TTC549 (cell line): ENCODE measurements at regions not wholly inside any gene's neighbourhood (a gene's known extent, or its start where the extent isn't known, plus 50 kb on each side); places are given as distances from the start of the nearest gene placed in this dataset.
"Not testable (repeated sequence)": the region's sequence is repeated elsewhere in the genome, so short reads cannot be mapped to it uniquely, and the experiment has no call there.

Source experiments
- FAIRE-seq: peaks from 2 replicates; lab custom pipeline; 2012; peaks lifted over from hg19 to GRCh38; lab: Jason Lieb, UNC

GRCh38 chrX:138858438-138858837 is 146.9 kb upstream of the FGF13 start:
- no peak for FAIRE-seq

GRCh38 chrX:138856881-138857604 is 145.5 kb upstream of the FGF13 start:
- FAIRE-seq, result no peak

GRCh38 chrX:138853936-138854335 is 142.4 kb upstream of the FGF13 start:
- FAIRE-seq, result no peak

- no peak for FAIRE-seq
Measured at GRCh38 chrX:138849521-138849920, 138.0 kb upstream of the FGF13 start.

GRCh38 chrX:138847930-138848329 is 136.4 kb upstream of the FGF13 start:
- FAIRE-seq, result no peak

- FAIRE-seq, result no peak
Measured at GRCh38 chrX:138845786-138846185, 134.3 kb upstream of the FGF13 start.

- not testable (repeated sequence) for FAIRE-seq
Measured at GRCh38 chrX:138807400-138807799, 95.9 kb upstream of the FGF13 start.

GRCh38 chrX:138794246-138794645 is 82.7 kb upstream of the FGF13 start:
- no peak for FAIRE-seq

GRCh38 chrX:138791551-138791950 is 80.0 kb upstream of the FGF13 start:
- FAIRE-seq, result no peak

- no peak for FAIRE-seq
Measured at GRCh38 chrX:138788771-138789170, 77.3 kb upstream of the FGF13 start.

- not testable (repeated sequence) for FAIRE-seq
Measured at GRCh38 chrX:138778576-138778909, 67.0 kb upstream of the FGF13 start.

- not testable (repeated sequence) for FAIRE-seq
Measured at GRCh38 chrX:138777908-138778575, 66.5 kb upstream of the FGF13 start.

GRCh38 chrX:138777230-138777629 is 65.7 kb upstream of the FGF13 start:
- FAIRE-seq, result no peak

- no peak for FAIRE-seq
Measured at GRCh38 chrX:138775517-138775916, 64.0 kb upstream of the FGF13 start.

GRCh38 chrX:138771047-138771446 is 59.5 kb upstream of the FGF13 start:
- FAIRE-seq, result no peak

GRCh38 chrX:138769918-138770317 is 58.4 kb upstream of the FGF13 start:
- FAIRE-seq, result no peak

GRCh38 chrX:138765051-138765450 is 53.5 kb upstream of the FGF13 start:
- no peak for FAIRE-seq

- FAIRE-seq, result no peak
Measured at GRCh38 chrX:138763761-138764160, 52.2 kb upstream of the FGF13 start.

- FAIRE-seq, result no peak
Measured at GRCh38 chrX:138761380-138761779, 49.9 kb upstream of the FGF13 start.
